Activated naive CD4-positive, alpha-beta T cell treated with anti-CD3 and anti-CD28 coated beads, Interleukin-2, amount 10 ng/mL, durations not matched to agents 7 days and 5 days (primary cell): ENCODE measurements at regions not wholly inside any gene's neighbourhood (a gene's known extent, or its start where the extent isn't known, plus 50 kb on each side); places are given as distances from the start of the nearest gene placed in this dataset.
"Not testable (repeated sequence)": the region's sequence is repeated elsewhere in the genome, so short reads cannot be mapped to it uniquely, and the experiment has no call there.

Experiments used
- CTCF ChIA-PET: fragments of 350-600 bp; sonication (Branson Sonifier 250); formaldehyde crosslinking; loops from one replicate; lab custom pipeline; 2021; ENCODE audit warnings: antibody characterized with exemption; lab: Charles Lee
- DNase-seq: peaks from one replicate; pipeline ENCODE4 v3.0.0-alpha.2; 2020
- H3K27ac Mint-ChIP-seq: one replicate; pipeline ENCODE4 v1.8.0; 2021; ENCODE audit warnings: mild to moderate bottlenecking, moderate library complexity, mixed read lengths
- H3K27me3 Mint-ChIP-seq: one replicate; pipeline ENCODE4 v1.8.0; 2021; ENCODE audit warnings: mild to moderate bottlenecking, mixed read lengths
- H3K36me3 Mint-ChIP-seq: one replicate; pipeline ENCODE4 v1.8.0; 2021; ENCODE audit warnings: mixed read lengths
- H3K4me1 Mint-ChIP-seq: one replicate; pipeline ENCODE4 v1.8.0; 2021; ENCODE audit warnings: mixed read lengths
- H3K4me3 Mint-ChIP-seq: one replicate; pipeline ENCODE4 v1.8.0; 2021; ENCODE audit warnings: mild to moderate bottlenecking, moderate library complexity, mixed read lengths
- H3K9me3 Mint-ChIP-seq: one replicate; pipeline ENCODE4 v1.8.0; 2021; ENCODE audit warnings: mixed read lengths

DNA sequence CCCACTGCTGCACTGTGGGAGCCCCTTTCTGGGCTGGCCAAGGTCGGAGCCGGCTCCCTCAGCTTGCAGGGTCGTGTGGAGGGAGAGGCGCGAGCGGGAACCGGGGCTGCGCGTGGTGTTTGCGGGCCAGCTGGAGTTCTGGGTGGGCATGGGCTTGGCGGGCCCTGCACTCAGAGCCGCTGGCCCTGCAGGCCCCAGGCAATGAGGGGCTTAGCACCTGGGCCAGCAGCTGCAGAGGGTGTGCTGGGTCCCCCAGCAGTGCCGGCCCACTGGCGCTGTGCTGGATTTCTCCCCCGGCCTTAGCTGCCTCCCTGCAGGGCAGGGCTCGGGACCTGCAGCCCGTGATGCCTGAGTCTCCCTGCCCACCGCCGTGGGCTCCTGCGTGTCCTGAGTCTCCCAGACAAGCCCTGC lies 125.3 kb downstream of the ALG10B start:
- H3K27me3 Mint-ChIP-seq, H3K4me3 Mint-ChIP-seq, DNase-seq, H3K27ac Mint-ChIP-seq, H3K36me3 Mint-ChIP-seq, CTCF ChIA-PET, H3K4me1 Mint-ChIP-seq: not testable (repeated sequence)
- H3K9me3 Mint-ChIP-seq, result peaks cover 21% of the 10 kb centered on the region

DNA sequence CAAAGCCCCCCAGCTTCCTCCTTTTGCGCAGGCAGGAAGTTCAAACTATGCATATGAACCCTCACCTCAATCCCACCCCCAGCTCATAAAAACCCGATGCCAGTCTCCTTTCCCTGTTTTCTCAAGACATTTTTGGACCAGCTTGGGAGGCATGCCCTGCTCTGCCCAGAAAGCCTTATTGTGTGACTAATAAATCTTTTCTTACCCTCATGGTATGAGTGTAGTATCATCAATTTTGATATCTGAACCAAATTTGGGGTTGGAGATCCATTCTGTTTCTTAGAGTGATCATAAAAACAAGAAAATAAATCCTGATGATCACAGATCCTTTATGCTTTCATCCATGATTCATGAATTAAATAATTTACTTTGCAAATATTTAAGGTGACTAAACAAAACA lies 128.5 kb downstream of the ALG10B start:
- Mint-ChIP-seq H3K4me1 (no peaks in the 10 kb centered on the region), H3K36me3 (no peaks in the 10 kb centered on the region), H3K4me3 (no peak overlapping the region), H3K27me3 (no peaks in the 10 kb centered on the region), H3K9me3 (peaks cover 13% of the 10 kb centered on the region), H3K27ac (no peak overlapping the region)
- CTCF ChIA-PET, result no interaction called here
- DNase-seq, result no peak

DNA sequence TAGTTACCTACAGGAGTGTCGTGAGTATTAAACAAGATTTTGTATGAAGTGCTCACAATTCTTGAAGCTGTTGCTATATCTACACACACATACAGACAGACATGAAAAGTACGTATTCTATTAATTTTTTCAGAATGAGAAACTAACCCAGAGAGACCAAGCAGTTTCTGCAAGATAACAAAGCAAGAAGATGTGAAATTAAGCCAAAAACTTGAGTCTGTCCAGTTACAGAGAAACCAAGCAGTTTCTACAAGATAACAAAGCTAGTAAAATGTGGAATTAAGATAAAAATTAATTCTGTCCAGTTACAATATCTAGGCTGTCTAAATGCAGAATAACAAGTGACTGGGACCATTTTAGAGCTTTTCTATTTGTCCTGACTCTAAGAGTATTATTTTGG lies 132.4 kb downstream of the ALG10B start:
- Mint-ChIP-seq H3K9me3 (peaks cover 4% of the 10 kb centered on the region), H3K27ac (no peak overlapping the region), H3K4me3 (no peak overlapping the region), H3K36me3 (no peaks in the 10 kb centered on the region), H3K27me3 (no peaks in the 10 kb centered on the region), H3K4me1 (no peaks in the 10 kb centered on the region)
- CTCF ChIA-PET, result no interaction called here
- no peak for DNase-seq

DNA sequence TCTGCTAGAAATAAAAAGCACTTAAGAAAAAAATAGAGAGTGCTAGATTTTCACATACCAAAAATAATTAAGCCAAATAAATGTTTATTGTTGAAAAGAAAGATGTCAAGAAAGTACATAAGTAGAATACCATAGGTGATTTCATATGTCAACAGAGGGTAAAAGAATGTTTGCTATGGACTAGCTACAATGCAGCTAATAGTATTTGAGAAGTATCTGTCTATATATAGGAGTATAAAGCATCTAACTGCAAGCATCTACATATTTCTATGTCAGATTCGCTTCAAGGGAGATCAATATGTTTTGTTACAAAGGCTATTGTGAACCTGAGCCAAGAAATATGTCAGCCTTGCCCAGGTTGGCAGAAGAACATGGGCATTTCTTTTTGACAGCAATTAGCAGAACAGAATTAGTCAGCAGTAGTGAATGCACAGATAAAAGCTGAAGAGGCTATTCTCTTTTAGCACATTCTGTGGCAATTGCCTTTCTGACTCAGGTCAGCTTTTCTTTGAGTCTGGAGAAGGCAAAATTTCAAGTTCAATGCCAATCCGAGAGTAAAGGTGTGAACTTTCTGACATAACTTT lies 140.1 kb downstream of the ALG10B start:
- Mint-ChIP-seq H3K9me3 (peaks cover 9% of the 10 kb centered on the region), H3K27me3 (no peaks in the 10 kb centered on the region), H3K36me3 (no peaks in the 10 kb centered on the region), H3K4me1 (no peaks in the 10 kb centered on the region), H3K27ac (no peak overlapping the region), H3K4me3 (no peak overlapping the region)
- CTCF ChIA-PET, result interaction anchor here (0.5 kb wide), 1 partner anchor 592 kb away, joined by 3 read pairs; no protein-coding TSS in a partner anchor
- DNase-seq, result no peak

DNA sequence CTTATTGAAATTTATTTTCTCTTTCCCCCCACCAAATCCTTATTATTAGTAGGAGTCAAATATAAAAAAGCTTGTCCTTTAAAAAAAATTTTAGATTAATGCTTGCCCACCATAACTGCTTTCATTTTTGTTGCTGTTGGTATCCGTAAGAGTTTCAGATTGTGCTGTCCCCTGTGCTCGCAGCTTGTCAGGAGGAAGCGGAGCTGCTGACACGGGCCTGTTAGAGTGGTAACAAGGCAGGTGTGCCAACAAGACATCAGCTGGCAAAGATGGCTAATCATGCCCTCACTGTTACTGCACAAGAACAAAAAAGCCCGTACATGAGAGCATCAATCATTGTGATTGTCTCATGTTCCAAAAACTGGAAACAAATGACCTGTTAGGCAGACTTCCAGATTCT lies 148.4 kb downstream of the ALG10B start:
- no peak overlapping the region for H3K27ac Mint-ChIP-seq
- CTCF ChIA-PET, result no interaction called here
- no peaks in the 10 kb centered on the region for H3K4me1 Mint-ChIP-seq
- DNase-seq, result no peak
- H3K27me3 Mint-ChIP-seq, result no peaks in the 10 kb centered on the region
- no peaks in the 10 kb centered on the region for H3K9me3 Mint-ChIP-seq
- no peak overlapping the region for H3K4me3 Mint-ChIP-seq
- no peaks in the 10 kb centered on the region for H3K36me3 Mint-ChIP-seq

DNA sequence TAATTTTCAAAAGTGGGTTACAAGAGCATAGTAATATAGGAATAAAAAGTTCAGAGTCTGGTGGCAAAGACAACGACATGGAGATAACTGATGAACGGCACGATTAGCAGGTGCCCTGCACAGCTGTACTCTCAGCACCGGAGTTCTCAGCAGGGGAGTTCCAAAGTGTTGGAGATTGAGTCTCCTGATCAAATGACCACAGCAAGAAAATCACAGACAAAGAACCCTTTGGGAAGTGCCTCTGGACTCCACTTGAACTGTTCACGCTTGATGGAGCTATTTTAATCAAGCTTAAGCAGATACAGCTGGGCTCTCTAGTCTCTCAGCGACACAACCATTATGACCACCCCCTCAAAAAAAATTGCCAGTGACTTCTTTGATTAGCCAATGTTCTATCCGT lies 153.1 kb downstream of the ALG10B start:
- H3K27me3 Mint-ChIP-seq, result no peaks in the 10 kb centered on the region
- no peaks in the 10 kb centered on the region for H3K36me3 Mint-ChIP-seq
- no peak for DNase-seq
- CTCF ChIA-PET, result no interaction called here
- no peak overlapping the region for H3K4me3 Mint-ChIP-seq
- no peaks in the 10 kb centered on the region for H3K4me1 Mint-ChIP-seq
- H3K27ac Mint-ChIP-seq, result no peak overlapping the region
- peaks cover 7% of the 10 kb centered on the region for H3K9me3 Mint-ChIP-seq

DNA sequence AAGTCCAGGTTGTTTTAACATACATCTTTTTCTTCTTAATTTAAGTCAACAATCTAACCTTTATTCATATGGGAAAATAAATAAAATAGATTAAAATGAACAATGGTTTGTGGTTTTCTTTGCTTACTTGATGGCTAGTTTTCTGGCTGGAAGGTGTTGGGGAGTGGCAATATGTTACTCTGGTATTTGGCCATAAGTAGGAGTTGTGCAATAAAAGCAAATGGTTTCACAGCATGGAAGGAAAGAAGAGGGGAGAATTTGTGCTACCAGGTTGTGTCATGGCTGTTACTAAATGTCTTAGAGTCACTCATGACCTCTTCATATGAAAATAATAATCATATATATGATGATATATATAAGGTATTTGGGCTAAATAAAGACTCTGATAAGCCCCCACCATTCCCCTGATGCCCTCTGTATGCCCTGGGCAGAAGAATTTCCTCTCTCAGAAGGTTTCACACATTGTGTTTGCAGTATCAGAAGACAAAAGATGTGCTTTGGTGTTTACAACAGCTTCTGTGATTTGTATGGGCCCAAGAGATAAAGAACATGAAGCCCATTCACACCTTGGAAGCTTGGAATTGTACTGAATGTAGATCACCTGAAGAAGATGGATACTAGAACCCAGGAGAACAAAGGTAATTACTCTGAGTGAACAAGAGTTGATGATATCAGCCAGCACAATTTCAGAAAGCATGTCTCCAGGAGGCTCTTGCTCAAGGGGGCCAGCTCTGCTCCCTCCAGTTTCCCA lies 160.9 kb downstream of the ALG10B start:
- CTCF ChIA-PET, result no interaction called here
- Mint-ChIP-seq H3K9me3 (peaks cover 6% of the 10 kb centered on the region), H3K27me3 (no peaks in the 10 kb centered on the region), H3K27ac (no peak overlapping the region), H3K36me3 (no peaks in the 10 kb centered on the region), H3K4me3 (no peak overlapping the region), H3K4me1 (no peaks in the 10 kb centered on the region)
- no peak for DNase-seq

DNA sequence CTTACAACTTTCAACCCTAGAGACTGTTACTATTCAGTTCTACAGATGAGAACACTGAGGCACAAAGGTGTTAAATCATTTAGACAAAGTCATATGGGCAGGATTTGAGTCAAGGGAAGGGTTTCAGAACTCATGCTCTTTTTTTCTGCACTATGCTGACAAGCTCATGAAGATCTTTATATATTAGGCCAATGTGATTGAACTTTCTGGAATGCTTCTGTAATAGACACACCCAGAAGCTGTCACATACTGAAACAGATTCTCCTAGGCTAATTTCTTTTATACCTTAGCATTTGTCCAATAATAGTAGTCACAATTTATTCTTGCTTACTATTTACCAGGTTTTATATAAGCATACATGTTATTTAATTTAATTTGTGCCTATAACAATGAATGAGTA lies 164.0 kb downstream of the ALG10B start:
- Mint-ChIP-seq H3K36me3 (no peaks in the 10 kb centered on the region), H3K9me3 (no peaks in the 10 kb centered on the region), H3K27ac (no peak overlapping the region), H3K27me3 (no peaks in the 10 kb centered on the region), H3K4me1 (no peaks in the 10 kb centered on the region), H3K4me3 (no peak overlapping the region)
- CTCF ChIA-PET, result no interaction called here
- no peak for DNase-seq

DNA sequence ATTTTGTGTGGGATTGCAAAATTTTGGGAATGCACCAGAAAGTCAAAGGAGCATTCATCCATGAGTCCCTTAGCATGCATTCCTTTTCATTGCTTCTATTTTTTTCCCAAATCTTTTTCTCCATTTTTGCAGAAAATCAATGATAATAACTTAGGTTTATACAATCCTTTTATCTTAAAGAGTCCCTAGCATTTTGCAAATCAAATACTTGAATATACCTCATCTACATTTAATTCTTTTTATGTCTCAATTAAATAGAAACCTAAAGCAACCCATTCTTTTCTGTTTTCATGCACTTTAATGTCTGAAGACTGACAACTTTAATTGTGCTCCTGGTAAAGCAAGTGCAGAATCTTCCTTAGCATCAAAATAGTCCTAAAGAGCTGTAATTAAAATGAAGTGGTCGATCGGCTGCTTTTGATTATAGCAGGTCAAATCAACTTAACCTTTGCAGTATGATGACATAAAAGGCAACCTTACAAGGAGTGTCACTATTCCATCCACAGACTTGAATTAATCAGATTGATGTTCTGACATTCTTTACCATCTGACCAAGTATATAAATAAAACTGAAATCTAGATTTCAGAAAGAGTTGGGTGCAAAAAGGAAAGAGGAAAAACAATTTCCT lies 168.4 kb downstream of the ALG10B start:
- Mint-ChIP-seq H3K9me3 (peaks cover 4% of the 10 kb centered on the region), H3K36me3 (no peaks in the 10 kb centered on the region), H3K27ac (no peak overlapping the region), H3K4me3 (no peak overlapping the region), H3K27me3 (no peaks in the 10 kb centered on the region), H3K4me1 (no peaks in the 10 kb centered on the region)
- CTCF ChIA-PET, result no interaction called here
- no peak for DNase-seq

DNA sequence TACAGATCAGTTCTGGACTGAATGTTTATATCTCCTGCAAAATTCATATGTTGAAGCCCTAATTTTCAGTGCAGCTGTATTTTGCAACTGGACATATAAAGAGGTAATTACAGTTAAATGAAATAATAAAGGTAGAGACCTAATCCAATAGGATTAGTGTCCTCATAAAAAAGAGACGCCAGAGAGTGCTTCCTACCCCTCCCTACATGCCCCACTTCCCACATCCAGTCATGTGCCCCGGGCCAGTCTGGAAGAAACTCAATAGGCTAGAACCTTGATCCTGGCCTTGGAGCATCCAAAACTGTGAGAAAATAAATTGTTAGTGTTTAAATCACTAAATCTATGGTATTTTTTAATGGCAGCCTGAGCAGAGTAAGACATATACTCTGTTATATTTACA lies 172.3 kb downstream of the ALG10B start:
- no peaks in the 10 kb centered on the region for H3K27me3 Mint-ChIP-seq
- no peaks in the 10 kb centered on the region for H3K36me3 Mint-ChIP-seq
- H3K27ac Mint-ChIP-seq, result no peak overlapping the region
- DNase-seq, result no peak
- peaks cover 4% of the 10 kb centered on the region for H3K9me3 Mint-ChIP-seq
- CTCF ChIA-PET, result interaction anchor here (0.6 kb wide), 1 partner anchor 172 kb away, joined by 3 read pairs; the partner anchor contains the start of gene ALG10B
- no peaks in the 10 kb centered on the region for H3K4me1 Mint-ChIP-seq
- H3K4me3 Mint-ChIP-seq, result no peak overlapping the region

DNA sequence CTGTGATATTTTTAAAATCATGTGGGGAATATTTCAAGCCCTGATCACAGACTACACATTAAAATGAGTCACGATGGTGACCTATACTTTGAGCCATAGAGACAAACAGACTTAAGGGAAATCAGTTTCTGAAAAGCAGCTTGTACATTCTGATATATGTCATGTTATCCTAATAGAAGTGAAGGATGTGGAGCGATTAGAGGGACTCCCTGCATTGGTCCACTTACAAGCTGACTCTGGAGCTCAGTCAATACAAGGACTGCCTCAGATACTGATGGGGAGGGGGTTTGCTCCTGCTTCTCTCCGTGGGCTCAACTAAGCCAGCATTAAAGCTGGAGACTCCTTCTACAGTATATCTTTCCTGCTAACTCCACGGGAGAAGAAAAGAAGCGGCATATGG lies 173.5 kb downstream of the ALG10B start:
- Mint-ChIP-seq H3K4me1 (no peaks in the 10 kb centered on the region), H3K36me3 (no peaks in the 10 kb centered on the region), H3K27me3 (no peaks in the 10 kb centered on the region)

DNA sequence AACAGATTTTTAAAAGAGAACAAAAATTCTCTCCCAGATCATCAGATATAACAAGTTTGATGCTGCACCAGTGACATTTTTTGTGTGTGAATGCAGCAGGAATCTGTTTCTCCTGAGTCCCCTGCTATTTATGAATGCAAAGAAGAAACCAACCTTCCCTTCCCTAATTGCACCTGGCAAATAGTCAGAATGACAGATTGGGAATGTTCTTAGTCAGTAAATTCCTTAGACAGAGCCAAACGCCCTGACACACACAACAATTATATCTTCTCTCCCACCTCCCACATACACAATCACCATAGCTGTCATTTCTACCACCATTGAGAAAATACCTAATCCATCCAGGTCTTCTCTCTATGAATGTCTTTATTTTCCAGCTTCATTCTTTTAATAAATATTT lies 174.4 kb downstream of the ALG10B start:
- Mint-ChIP-seq H3K4me1 (no peaks in the 10 kb centered on the region), H3K4me3 (no peak overlapping the region), H3K27me3 (no peaks in the 10 kb centered on the region), H3K27ac (no peak overlapping the region), H3K36me3 (no peaks in the 10 kb centered on the region), H3K9me3 (peaks cover 4% of the 10 kb centered on the region)
- CTCF ChIA-PET, result no interaction called here
- no peak for DNase-seq

More for the DNA sequence above, 173.5 kb downstream of the ALG10B start:
- Mint-ChIP-seq H3K27ac (no peak overlapping the region), H3K4me3 (no peak overlapping the region), H3K9me3 (peaks cover 4% of the 10 kb centered on the region)
- no peak for DNase-seq
- CTCF ChIA-PET, result no interaction called here

DNA sequence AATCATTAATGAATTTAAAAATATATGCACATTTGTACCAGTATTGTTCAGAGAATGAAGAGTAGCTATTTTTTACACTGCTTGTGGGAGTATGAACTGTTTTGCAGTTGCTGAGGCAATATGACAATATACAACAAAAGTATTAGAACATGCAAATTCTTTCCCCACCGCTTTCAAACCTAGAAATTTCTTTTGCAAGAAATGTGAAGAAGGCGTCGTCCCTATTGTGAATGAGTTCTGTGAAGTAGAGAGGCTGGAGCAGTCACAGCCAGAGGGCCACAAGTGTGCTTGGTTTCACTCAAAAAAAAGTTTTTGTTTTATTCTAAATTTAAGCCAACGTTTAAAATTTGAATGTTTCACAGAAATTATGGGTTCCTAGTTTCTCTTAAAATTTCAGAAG lies 184.9 kb downstream of the ALG10B start:
- H3K36me3 Mint-ChIP-seq, result no peaks in the 10 kb centered on the region
- H3K27ac Mint-ChIP-seq, result no peak overlapping the region
- DNase-seq, result no peak
- H3K9me3 Mint-ChIP-seq, result peaks cover 21% of the 10 kb centered on the region
- H3K4me1 Mint-ChIP-seq, result no peaks in the 10 kb centered on the region
- H3K4me3 Mint-ChIP-seq, result no peak overlapping the region
- CTCF ChIA-PET, result no interaction called here
- H3K27me3 Mint-ChIP-seq, result no peaks in the 10 kb centered on the region

DNA sequence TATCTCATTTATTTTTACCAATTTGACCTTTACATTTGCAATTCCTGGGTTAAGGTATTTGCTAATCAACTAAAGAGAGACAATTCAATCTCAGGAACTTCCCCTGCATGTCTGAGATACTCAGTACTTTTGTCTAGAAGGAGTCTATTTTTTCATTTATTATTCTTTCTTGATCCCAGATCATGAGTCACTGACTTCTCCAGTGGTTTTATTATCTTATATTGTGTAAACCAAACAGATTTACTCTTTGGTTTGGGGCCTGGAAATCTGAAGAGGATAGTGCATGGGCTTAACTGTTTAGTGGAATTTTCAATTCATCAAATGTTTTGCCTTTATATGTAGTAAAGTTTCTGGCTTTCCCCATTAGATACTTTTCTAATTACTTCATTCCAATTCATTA lies 185.4 kb downstream of the ALG10B start:
- Mint-ChIP-seq H3K27me3 (no peaks in the 10 kb centered on the region), H3K36me3 (no peaks in the 10 kb centered on the region), H3K27ac (no peak overlapping the region), H3K4me3 (no peak overlapping the region), H3K4me1 (no peaks in the 10 kb centered on the region), H3K9me3 (peaks cover 21% of the 10 kb centered on the region)
- CTCF ChIA-PET, result no interaction called here
- no peak for DNase-seq

DNA sequence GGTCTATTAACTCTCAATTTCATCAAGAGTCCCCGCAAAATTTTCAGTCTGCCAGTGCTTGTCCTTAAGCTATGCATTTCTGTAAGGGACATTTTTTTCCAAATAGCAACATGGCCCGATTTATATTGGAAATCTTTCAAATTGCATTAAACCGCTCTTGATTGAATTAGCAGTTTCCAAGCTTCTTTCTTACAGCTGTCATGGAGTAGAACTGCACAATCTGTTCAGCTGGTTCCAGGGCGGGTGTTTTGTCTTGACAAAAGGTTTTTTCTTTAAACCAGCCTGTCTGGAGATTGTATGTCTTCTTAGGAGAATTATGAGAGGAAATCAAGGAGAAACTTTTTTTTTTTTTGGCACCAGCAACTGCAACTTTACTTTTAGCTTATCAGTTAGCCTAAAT lies 185.8 kb downstream of the ALG10B start:
- CTCF ChIA-PET, result no interaction called here

More for the DNA sequence above, 185.8 kb downstream of the ALG10B start:
- DNase-seq, result no peak
- no peak overlapping the region for H3K4me3 Mint-ChIP-seq
- no peaks in the 10 kb centered on the region for H3K4me1 Mint-ChIP-seq
- no peaks in the 10 kb centered on the region for H3K36me3 Mint-ChIP-seq
- H3K27me3 Mint-ChIP-seq, result no peaks in the 10 kb centered on the region
- peaks cover 24% of the 10 kb centered on the region for H3K9me3 Mint-ChIP-seq
- no peak overlapping the region for H3K27ac Mint-ChIP-seq
